Skin epidermis (tissue), 12 donors: ENCODE measurements at regions not wholly inside any gene's neighbourhood (a gene's known extent, or its start where the extent isn't known, plus 50 kb on each side); places are given as distances from the start of the nearest gene placed in this dataset.
"Not testable (repeated sequence)": the region's sequence is repeated elsewhere in the genome, so short reads cannot be mapped to it uniquely, and the experiment has no call there.

Experiments used
- H3K27ac ChIP-seq, 21 experiments: fragments of 200-600 bp; sonication (generic) in 11 of 21; one replicate each; pipeline ENCODE4 v1.5.0; 2020; ENCODE audit warnings: mild to moderate bottlenecking in 3 of 21, inconsistent platforms in 2 of 21, moderate library complexity in 2 of 21
- H3K4me3 ChIP-seq, 7 experiments: fragments of 200-600 bp; sonication (generic) in 2 of 7; one replicate each; pipeline ENCODE4 v1.5.0; 2020; ENCODE audit warnings: inconsistent platforms in 2 of 7, mild to moderate bottlenecking in 2 of 7, moderate library complexity in 1 of 7

DNA sequence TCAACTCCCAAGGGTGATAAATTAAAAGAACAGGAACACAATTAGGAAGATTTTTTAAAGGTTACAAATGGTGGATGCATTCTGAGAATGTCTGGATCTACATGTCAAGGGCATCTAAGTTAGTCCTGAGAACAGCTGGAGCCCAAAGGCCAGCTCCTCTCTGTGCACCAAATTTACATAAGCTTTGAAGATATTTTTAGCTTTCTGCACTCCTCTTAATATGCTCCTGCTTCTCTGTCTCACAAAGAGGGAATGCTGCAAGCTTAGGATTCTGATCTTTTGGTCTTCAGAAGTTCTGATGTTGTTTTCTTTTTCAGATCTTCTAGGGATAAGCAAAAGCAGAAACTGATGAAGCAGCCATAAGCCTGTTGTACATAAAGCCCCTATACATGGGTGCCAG lies 309.8 kb upstream of the NCAM1 start:
- no peak overlapping the region for H3K4me3 ChIP-seq
- no peak overlapping the region for H3K27ac ChIP-seq

DNA sequence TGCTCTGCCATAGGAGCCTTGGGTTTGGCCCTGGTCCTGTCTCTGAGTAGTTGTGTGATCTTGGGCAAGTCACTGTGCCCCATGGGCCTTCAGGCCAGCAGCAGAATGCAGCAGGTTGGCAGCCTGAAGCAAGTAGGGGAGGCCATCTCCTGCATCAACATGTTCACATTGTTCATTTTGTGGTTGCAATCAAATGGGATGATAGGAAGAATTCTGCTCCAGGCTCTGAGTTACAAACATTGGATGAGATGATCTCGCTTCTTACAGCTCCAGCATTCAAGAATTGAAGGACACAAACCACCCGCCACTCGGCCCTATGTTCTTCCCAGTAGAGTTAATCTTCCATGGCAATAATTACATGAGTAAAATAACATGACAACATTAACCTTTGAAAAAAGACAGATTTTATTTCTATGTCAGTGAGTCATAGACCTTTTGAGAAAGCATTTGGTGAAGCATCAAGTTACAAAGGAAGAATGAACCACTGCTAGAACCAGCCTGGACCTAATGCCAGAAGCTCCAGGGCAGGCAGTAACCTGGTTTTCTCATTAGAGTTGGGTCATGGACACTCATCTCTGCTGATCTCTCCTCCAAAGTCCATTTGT lies 308.3 kb upstream of the NCAM1 start:
- Histone ChIP-seq H3K27ac (no peak overlapping the region), H3K4me3 (no peak overlapping the region)

GRCh38 chr11:112655371-112655770 lies 305.8 kb upstream of the NCAM1 start:
- Histone ChIP-seq H3K4me3 (no peak overlapping the region), H3K27ac (no peak overlapping the region)

GRCh38 chr11:112656772-112657428 lies 304.3 kb upstream of the NCAM1 start:
- Histone ChIP-seq H3K4me3 (no peak overlapping the region), H3K27ac (peak overlapping the region in 1 of 21 experiments; percentile 38)

DNA sequence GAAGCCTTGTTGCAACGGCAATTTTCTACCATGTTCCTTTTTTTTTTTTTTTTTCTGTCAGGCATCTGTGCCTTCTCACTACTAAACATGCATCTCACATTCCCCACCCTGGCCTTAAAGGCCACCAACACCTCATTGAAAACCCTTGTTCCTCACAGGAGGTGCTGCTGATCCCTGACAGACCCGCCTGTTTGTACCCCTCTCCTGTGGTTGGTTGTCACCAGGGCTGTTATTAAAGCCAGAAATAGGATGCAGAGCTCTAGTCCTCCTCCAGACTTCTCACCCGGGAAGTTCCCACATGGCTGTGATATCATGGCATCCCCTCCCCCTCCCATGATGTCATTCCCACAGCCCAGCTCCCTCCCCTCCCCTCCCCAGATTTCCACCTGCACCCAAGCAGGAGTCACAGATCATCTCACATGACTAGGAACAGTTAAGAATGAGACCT lies 302.8 kb upstream of the NCAM1 start:
- Histone ChIP-seq H3K27ac (no peak overlapping the region), H3K4me3 (no peak overlapping the region)

- Histone ChIP-seq H3K27ac (no peak overlapping the region), H3K4me3 (no peak overlapping the region)
These were observed 300.1 kb upstream of the NCAM1 start for GRCh38 chr11:112661146-112661545.

GRCh38 chr11:112661571-112661970 lies 299.6 kb upstream of the NCAM1 start:
- Histone ChIP-seq H3K4me3 (no peak overlapping the region), H3K27ac (no peak overlapping the region)

- H3K4me3 ChIP-seq, result no peak overlapping the region
- no peak overlapping the region for H3K27ac ChIP-seq
These were observed 298.7 kb upstream of the NCAM1 start for GRCh38 chr11:112662554-112662953.

DNA sequence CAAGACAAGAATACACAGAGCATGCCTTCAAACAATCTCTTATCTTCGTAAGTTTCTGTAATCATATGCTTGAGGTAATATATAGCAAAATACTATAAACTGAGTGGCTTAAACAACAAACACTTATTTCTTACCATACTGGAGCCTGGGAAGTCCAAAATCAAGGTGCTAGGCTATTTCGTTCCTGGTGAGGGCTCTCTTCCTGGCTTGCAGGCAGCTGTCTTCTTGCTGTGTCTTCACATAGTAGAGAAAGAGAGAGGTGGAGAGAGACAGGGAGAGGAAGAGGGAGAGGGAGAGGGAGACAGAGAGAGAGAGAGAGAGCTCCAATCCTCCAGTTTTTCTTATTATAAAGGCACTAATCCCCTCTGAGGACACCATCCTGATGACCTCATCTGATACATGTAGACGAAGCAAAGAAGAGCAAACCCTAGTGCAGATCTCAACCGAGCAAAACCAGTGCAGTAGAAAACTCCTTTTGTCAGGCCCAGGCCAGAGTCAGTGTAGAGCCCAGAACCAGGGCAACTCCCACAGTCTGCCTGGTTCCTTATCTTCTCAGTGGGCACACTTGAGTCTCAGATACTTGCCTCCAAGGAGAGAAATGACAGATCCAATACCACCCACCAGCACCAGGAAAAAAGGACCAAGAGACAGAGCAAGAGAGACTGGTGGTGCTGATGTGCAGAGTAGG lies 297.1 kb upstream of the NCAM1 start:
- no peak overlapping the region for H3K4me3 ChIP-seq
- no peak overlapping the region for H3K27ac ChIP-seq

DNA sequence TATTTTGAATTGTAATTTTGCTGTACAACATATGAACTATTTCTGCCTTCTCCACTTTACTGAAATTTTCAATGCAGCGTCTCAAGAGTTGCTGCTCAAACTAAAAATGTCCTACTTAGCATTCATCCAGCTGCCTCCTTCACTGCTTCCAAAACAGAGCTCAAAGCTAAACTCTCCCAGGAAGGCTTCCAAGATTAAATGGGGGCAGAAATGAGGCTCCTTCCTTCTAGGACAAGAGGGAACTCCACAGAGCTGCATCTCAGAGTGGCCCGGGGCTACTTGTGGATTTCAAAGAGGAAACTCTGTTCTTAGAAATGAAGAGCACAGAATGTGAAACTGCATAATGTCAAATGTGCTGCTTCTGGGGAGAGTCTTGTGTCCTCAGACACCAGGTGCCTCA lies 295.9 kb upstream of the NCAM1 start:
- Histone ChIP-seq H3K27ac (no peak overlapping the region), H3K4me3 (no peak overlapping the region)

- Histone ChIP-seq H3K4me3 (no peak overlapping the region), H3K27ac (no peak overlapping the region)
These were observed 295.0 kb upstream of the NCAM1 start for GRCh38 chr11:112666253-112666652.

- H3K27ac ChIP-seq, result no peak overlapping the region
- no peak overlapping the region for H3K4me3 ChIP-seq
These were observed 290.2 kb upstream of the NCAM1 start for GRCh38 chr11:112670806-112671570.

GRCh38 chr11:112673401-112673800 lies 287.8 kb upstream of the NCAM1 start:
- H3K4me3 ChIP-seq, H3K27ac ChIP-seq: not testable (repeated sequence)

- Histone ChIP-seq H3K27ac (no peak overlapping the region), H3K4me3 (no peak overlapping the region)
These were observed 276.1 kb upstream of the NCAM1 start for GRCh38 chr11:112685111-112685510.

GRCh38 chr11:112689851-112690250 lies 271.4 kb upstream of the NCAM1 start:
- no peak overlapping the region for H3K27ac ChIP-seq
- H3K4me3 ChIP-seq, result no peak overlapping the region

GRCh38 chr11:112693781-112694180 lies 267.4 kb upstream of the NCAM1 start:
- no peak overlapping the region for H3K4me3 ChIP-seq
- no peak overlapping the region for H3K27ac ChIP-seq

- H3K4me3 ChIP-seq, result no peak overlapping the region
- no peak overlapping the region for H3K27ac ChIP-seq
These were observed 267.0 kb upstream of the NCAM1 start for GRCh38 chr11:112694245-112694644.

- Histone ChIP-seq H3K27ac (no peak overlapping the region), H3K4me3 (no peak overlapping the region)
These were observed 266.4 kb upstream of the NCAM1 start for GRCh38 chr11:112694813-112695212.

GRCh38 chr11:112697391-112698178 lies 263.6 kb upstream of the NCAM1 start:
- no peak overlapping the region for H3K4me3 ChIP-seq

GRCh38 chr11:112705148-112705547 lies 256.1 kb upstream of the NCAM1 start:
- Histone ChIP-seq H3K27ac (no peak overlapping the region), H3K4me3 (no peak overlapping the region)

More at GRCh38 chr11:112697391-112698178, 263.6 kb upstream of the NCAM1 start:
- H3K27ac ChIP-seq, result no peak overlapping the region
